Stomach (tissue), 4 donors: ENCODE measurements at regions not wholly inside any gene's neighbourhood (a gene's known extent, or its start where the extent isn't known, plus 50 kb on each side); places are given as distances from the start of the nearest gene placed in this dataset.

Experiments
- EP300 ChIP-seq: sonication (generic); formaldehyde crosslinking; IDR thresholded peaks from one replicate; pipeline ENCODE4 v1.6.1; 2017; ENCODE audit warnings: antibody characterized with exemption
- POLR2A ChIP-seq, 4 donors: fragments of 450-650 bp; IDR thresholded peaks; one replicate each; pipeline ENCODE4 v1.6.1; 2016; ENCODE audit warnings: antibody characterized with exemption in 4 of 4, control low read depth in 2 of 4, mild to moderate bottlenecking in 1 of 4, moderate library complexity in 1 of 4
- POLR2AphosphoS5 ChIP-seq, 3 donors: sonication (generic); formaldehyde crosslinking; IDR thresholded peaks; one replicate each; pipeline ENCODE4 v1.6.1; 2016; ENCODE audit warnings: antibody characterized with exemption in 3 of 3
- TF ChIP-seq, protein P1 (sequence below), 7 experiments: fragments of 450-650 bp in 4 of 7; fragments of 200-600 bp in 3 of 7; sonication (generic) in 3 of 7; IDR thresholded peaks; one replicate each; pipeline ENCODE4 v1.5.1; 2016 to 2019; ENCODE audit warnings: antibody characterized with exemption in 7 of 7, control low read depth in 2 of 7, mild to moderate bottlenecking in 1 of 7

DNA sequence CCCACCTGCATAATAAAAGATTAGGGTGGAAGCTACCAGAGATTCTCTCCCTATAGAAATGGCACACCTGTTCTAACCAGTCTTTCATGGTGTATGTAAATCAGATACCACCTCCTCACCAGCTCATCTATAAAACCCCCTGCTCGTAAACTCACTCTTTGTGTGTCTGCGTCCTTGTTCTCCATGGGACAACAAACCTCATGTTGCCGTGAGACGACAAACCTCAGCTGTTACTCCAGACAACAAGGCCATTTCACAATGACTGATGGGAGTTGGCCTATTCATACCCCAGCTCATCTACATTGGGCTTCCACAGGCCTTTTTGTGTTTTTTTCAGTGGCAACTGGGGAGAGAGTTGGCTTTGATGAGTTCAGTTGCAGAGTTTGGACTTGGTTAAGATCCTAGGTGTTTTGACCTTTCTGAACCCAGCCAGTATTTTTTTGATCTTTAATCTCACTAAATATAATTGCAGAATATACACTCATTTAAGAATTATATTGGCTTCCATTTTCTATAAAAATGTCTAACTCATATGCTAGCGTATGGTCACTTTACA lies 96.6 kb upstream of the LRIG1 start:
- TF ChIP-seq, protein P1, sequence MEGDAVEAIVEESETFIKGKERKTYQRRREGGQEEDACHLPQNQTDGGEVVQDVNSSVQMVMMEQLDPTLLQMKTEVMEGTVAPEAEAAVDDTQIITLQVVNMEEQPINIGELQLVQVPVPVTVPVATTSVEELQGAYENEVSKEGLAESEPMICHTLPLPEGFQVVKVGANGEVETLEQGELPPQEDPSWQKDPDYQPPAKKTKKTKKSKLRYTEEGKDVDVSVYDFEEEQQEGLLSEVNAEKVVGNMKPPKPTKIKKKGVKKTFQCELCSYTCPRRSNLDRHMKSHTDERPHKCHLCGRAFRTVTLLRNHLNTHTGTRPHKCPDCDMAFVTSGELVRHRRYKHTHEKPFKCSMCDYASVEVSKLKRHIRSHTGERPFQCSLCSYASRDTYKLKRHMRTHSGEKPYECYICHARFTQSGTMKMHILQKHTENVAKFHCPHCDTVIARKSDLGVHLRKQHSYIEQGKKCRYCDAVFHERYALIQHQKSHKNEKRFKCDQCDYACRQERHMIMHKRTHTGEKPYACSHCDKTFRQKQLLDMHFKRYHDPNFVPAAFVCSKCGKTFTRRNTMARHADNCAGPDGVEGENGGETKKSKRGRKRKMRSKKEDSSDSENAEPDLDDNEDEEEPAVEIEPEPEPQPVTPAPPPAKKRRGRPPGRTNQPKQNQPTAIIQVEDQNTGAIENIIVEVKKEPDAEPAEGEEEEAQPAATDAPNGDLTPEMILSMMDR (IDR thresholded peaks at IDR 0.05): no peak
- TF ChIP-seq EP300 (no peak), POLR2A (IDR thresholded peaks at IDR 0.05) (no peak), POLR2AphosphoS5 (IDR thresholded peaks at IDR 0.05) (no peak)
